Ovary (tissue), 3 donors: ENCODE measurements at regions not wholly inside any gene's neighbourhood (a gene's known extent, or its start where the extent isn't known, plus 50 kb on each side); places are given as distances from the start of the nearest gene placed in this dataset.

ENCODE experiments used
- POLR2A ChIP-seq: fragments of 450-650 bp; IDR thresholded peaks from one replicate; pipeline ENCODE4 v1.6.1; 2017; ENCODE audit warnings: antibody characterized with exemption, mild to moderate bottlenecking, moderate library complexity
- TF ChIP-seq, protein P1 (sequence below), 3 donors: fragments of 450-650 bp in 2 of 3; fragments of 200-600 bp in 1 of 3; IDR thresholded peaks; one replicate each; pipeline versions ENCODE4 v1.5.1 to v1.8.0; 2016 to 2022; ENCODE audit warnings: antibody characterized with exemption in 3 of 3, mild to moderate bottlenecking in 1 of 3
- donor health status: DM: no; HTN: no; CAD: no.

DNA sequence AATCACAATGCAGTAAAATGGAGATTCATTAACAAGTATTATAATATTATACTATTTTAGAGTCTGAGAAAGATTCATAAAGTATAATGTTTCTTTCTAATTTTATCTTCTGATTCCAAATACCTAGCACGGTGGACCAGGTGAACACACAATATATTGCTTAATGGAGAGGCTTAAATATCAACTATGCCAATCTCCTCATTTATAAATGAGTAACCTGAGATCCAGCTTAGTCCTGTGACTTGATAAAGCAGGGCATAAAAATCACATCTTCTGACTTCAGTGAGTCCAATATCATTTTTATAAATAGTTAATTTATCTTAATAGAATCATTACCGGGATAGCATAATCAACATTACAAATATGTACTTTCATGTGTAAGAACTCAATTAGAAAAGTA is 144.4 kb upstream of the GJE1 start:
- TF ChIP-seq POLR2A, result no peak
- TF ChIP-seq, protein P1, sequence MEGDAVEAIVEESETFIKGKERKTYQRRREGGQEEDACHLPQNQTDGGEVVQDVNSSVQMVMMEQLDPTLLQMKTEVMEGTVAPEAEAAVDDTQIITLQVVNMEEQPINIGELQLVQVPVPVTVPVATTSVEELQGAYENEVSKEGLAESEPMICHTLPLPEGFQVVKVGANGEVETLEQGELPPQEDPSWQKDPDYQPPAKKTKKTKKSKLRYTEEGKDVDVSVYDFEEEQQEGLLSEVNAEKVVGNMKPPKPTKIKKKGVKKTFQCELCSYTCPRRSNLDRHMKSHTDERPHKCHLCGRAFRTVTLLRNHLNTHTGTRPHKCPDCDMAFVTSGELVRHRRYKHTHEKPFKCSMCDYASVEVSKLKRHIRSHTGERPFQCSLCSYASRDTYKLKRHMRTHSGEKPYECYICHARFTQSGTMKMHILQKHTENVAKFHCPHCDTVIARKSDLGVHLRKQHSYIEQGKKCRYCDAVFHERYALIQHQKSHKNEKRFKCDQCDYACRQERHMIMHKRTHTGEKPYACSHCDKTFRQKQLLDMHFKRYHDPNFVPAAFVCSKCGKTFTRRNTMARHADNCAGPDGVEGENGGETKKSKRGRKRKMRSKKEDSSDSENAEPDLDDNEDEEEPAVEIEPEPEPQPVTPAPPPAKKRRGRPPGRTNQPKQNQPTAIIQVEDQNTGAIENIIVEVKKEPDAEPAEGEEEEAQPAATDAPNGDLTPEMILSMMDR (IDR thresholded peaks at IDR 0.05), result no peak
